K562 (cell line): ENCODE measurements at regions not wholly inside any gene's neighbourhood (a gene's known extent, or its start where the extent isn't known, plus 50 kb on each side); places are given as distances from the start of the nearest gene placed in this dataset.
A peak's percentile ranks its signal among the peaks of the same experiment; 100 is the strongest.

Experiments
- CTBP1 ChIP-seq: fragments of 450-650 bp; IDR thresholded peaks from 2 replicates; pipeline ENCODE4 v1.6.1; 2016; ENCODE audit warnings: borderline replicate concordance
- ZNF77 ChIP-seq: fragments of 250-450 bp; sonication (Bioruptor Pico); IDR thresholded peaks from 2 replicates; pipeline ENCODE4 v1.5.0; 2020
- ZNF79 ChIP-seq: fragments of 250-450 bp; sonication (Bioruptor Pico); IDR thresholded peaks from 2 replicates; pipeline ENCODE4 v1.4.0; 2020; ENCODE audit warnings: low read depth, mild to moderate bottlenecking, moderate library complexity
- TF ChIP-seq, protein P1 (sequence below): sonication (generic); formaldehyde crosslinking; IDR thresholded peaks from 2 replicates; pipeline ENCODE4 v1.8.0; 2022; ENCODE audit warnings: mild to moderate bottlenecking, missing genetic modification reagents
- TF ChIP-seq, protein P2 (sequence below): fragments of 450-650 bp; formaldehyde crosslinking; IDR thresholded peaks from 2 replicates; pipeline ENCODE4 v1.4.0; 2020; ENCODE audit warnings: mild to moderate bottlenecking, mixed read lengths
- TF ChIP-seq, protein P3 (sequence below): sonication (generic); formaldehyde crosslinking; IDR thresholded peaks from 2 replicates; pipeline ENCODE4 v1.8.1; 2022; ENCODE audit warnings: missing genetic modification reagents

DNA sequence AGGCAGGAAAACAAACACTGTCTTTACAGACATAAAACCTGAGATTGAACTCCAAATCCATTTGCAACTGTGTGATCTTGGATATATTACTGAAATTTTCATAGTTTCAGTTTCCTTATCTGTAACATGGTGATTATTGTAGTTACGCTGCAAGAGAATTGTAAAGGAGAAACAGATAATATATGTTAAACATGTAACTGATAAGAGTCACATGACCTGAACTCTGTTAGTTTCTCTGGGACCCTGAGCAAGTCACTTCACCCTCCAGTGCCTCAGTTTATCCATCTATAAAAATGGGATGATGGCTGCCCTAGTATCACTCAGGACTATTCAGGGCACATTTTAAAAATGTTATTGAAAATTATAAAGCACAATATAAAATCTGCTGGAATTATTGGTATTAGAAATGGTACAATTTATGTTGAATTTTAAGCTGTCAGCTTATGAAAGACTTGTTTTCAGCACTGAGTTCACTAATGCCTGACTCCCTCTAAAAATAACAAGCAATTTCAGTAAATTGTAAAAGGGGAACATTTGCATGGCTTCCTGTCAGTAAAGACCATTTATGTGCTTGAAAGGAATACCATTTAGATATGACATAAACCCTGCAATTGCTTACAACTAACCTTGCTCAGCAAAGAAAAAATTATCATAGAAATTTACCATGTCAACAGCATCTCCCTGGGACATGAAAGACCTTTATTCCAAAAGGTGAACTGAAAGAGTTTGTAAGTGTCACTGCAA lies 393.5 kb downstream of the RAD51AP2 start (continued):
- TF ChIP-seq, protein P1, sequence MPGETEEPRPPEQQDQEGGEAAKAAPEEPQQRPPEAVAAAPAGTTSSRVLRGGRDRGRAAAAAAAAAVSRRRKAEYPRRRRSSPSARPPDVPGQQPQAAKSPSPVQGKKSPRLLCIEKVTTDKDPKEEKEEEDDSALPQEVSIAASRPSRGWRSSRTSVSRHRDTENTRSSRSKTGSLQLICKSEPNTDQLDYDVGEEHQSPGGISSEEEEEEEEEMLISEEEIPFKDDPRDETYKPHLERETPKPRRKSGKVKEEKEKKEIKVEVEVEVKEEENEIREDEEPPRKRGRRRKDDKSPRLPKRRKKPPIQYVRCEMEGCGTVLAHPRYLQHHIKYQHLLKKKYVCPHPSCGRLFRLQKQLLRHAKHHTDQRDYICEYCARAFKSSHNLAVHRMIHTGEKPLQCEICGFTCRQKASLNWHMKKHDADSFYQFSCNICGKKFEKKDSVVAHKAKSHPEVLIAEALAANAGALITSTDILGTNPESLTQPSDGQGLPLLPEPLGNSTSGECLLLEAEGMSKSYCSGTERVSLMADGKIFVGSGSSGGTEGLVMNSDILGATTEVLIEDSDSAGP (CRISPR knock-in tag): no peak
- TF ChIP-seq CTBP1 (no peak), ZNF79 (no peak), ZNF77 (no peak)
- TF ChIP-seq, protein P2, sequence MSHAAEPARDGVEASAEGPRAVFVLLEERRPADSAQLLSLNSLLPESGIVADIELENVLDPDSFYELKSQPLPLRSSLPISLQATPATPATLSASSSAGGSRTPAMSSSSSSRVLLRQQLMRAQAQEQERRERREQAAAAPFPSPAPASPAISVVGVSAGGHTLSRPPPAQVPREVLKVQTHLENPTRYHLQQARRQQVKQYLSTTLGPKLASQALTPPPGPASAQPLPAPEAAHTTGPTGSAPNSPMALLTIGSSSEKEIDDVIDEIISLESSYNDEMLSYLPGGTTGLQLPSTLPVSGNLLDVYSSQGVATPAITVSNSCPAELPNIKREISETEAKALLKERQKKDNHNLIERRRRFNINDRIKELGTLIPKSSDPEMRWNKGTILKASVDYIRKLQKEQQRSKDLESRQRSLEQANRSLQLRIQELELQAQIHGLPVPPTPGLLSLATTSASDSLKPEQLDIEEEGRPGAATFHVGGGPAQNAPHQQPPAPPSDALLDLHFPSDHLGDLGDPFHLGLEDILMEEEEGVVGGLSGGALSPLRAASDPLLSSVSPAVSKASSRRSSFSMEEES (CRISPR knock-in tag): peak; percentile 95
- TF ChIP-seq, protein P3, sequence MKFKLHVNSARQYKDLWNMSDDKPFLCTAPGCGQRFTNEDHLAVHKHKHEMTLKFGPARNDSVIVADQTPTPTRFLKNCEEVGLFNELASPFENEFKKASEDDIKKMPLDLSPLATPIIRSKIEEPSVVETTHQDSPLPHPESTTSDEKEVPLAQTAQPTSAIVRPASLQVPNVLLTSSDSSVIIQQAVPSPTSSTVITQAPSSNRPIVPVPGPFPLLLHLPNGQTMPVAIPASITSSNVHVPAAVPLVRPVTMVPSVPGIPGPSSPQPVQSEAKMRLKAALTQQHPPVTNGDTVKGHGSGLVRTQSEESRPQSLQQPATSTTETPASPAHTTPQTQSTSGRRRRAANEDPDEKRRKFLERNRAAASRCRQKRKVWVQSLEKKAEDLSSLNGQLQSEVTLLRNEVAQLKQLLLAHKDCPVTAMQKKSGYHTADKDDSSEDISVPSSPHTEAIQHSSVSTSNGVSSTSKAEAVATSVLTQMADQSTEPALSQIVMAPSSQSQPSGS (CRISPR knock-in tag): no peak
